HCT116 (cell line): ENCODE measurements at regions not wholly inside any gene's neighbourhood (a gene's known extent, or its start where the extent isn't known, plus 50 kb on each side); places are given as distances from the start of the nearest gene placed in this dataset.

Experiments used
- ATAC-seq: fragments of 200-7000 bp; cut with Tn5 transposase; 2 replicates; pipeline ENCODE4 v1.9.1; 2020; ENCODE audit warnings: mild to moderate bottlenecking, moderate library complexity
- BruUV-seq: library from RNA; stranded (reverse); fragments of 400-500 nt; replicated peaks from 2 replicates; lab custom pipeline; 2021; lab: Mats Ljungman, UMichigan
- CTCF ChIA-PET: fragments of 300-600 bp; sonication (Branson Sonifier 250); formaldehyde crosslinking; loops from one replicate; lab custom pipeline; 2021; ENCODE audit warnings: antibody characterized with exemption; lab: Charles Lee
- POLR2A ChIA-PET: fragments of 300-600, 350-600 bp; sonication (Branson Sonifier 250); formaldehyde crosslinking; loops from one replicate; lab custom pipeline; 2021; ENCODE audit warnings: antibody characterized with exemption; lab: Charles Lee
- RAD21 ChIA-PET, 2 experiments: fragments of 300-600 bp; sonication (Branson Sonifier 250); formaldehyde crosslinking; loops; one replicate each; lab custom pipeline; 2023; ENCODE audit warnings: low total read pairs in 2 of 2; ENCODE audit not compliant: uncharacterized antibody in 2 of 2, unreplicated experiment in 2 of 2, low non-redundant PET in 1 of 2; lab: Charles Lee
- DNase-seq: peaks from one replicate; pipeline ENCODE4 v3.0.0-alpha.2; 2010; ENCODE audit warnings: low read depth, low spot score
- H2AFZ ChIP-seq: fragments of 200-600 bp; shearing (Covaris generic), sonication (generic); 2 replicates; pipeline ENCODE4 v1.6.1; 2017; ENCODE audit warnings: low read depth, mixed run types, mixed read lengths, antibody characterized with exemption, low read length; ENCODE audit not compliant: poor library complexity, severe bottlenecking
- H3K27ac ChIP-seq: 2 replicates; pipeline ENCODE4 v1.5.1; 2012; ENCODE audit warnings: low read depth, low read length
- H3K27me3 ChIP-seq: fragments of 200-600 bp; sonication (generic); 2 replicates; pipeline ENCODE4 v1.6.1; 2016; ENCODE audit warnings: mixed run types, low read length, mixed read lengths; ENCODE audit not compliant: insufficient read depth
- H3K36me3 ChIP-seq, 2 experiments: fragments of 200-500 bp in 1 of 2; fragments of 200-600 bp in 1 of 2; sonication (Bioruptor generic) in 1 of 2; sonication (generic) in 1 of 2; 2 replicates each; pipeline versions ENCODE4 v1.5.1 to v1.6.1; 2014 to 2016; ENCODE audit warnings: low read length in 2 of 2, inconsistent platforms in 1 of 2, mixed read lengths in 1 of 2, mixed run types in 1 of 2; ENCODE audit not compliant: insufficient read depth in 2 of 2, control insufficient read depth in 1 of 2
- H3K4me1 ChIP-seq, 2 experiments: fragments of 200-600 bp in 1 of 2; sonication (generic) in 1 of 2; 2 replicates each; pipeline versions ENCODE4 v1.5.1 to v1.6.1; 2012 to 2017; ENCODE audit warnings: low read length in 2 of 2, inconsistent platforms in 1 of 2, mild to moderate bottlenecking in 1 of 2, mixed read lengths in 1 of 2, mixed run types in 1 of 2, moderate library complexity in 1 of 2; ENCODE audit not compliant: insufficient read depth in 2 of 2, control insufficient read depth in 1 of 2
- H3K4me2 ChIP-seq: fragments of 200-600 bp; sonication (generic); 2 replicates; pipeline ENCODE4 v1.6.1; 2017; ENCODE audit warnings: mixed run types, low read length, mixed read lengths
- H3K4me3 ChIP-seq, 2 experiments: fragments of 200-600 bp in 1 of 2; sonication (generic) in 1 of 2; replicated peaks in 1 of 2; 2 replicates each; pipeline ENCODE4 v1.5.1; 2011 to 2016; ENCODE audit warnings: low read length in 2 of 2, control low read depth in 1 of 2, low read depth in 1 of 2, mild to moderate bottlenecking in 1 of 2, mixed read lengths in 1 of 2, mixed run types in 1 of 2
- H3K79me2 ChIP-seq: fragments of 200-600 bp; sonication (generic); 2 replicates; pipeline ENCODE4 v1.6.1; 2017; ENCODE audit warnings: mild to moderate bottlenecking, mixed run types, low read length, moderate library complexity, mixed read lengths; ENCODE audit not compliant: insufficient read depth
- H3K9ac ChIP-seq: fragments of 200-600 bp; sonication (generic); 2 replicates; pipeline ENCODE4 v1.6.1; 2016; ENCODE audit warnings: low read length, mixed read lengths
- H3K9me2 ChIP-seq: fragments of 200-600 bp; sonication (generic), shearing (Covaris generic); 2 replicates; pipeline ENCODE4 v1.6.1; 2017; ENCODE audit warnings: mixed run types, mild to moderate bottlenecking, moderate library complexity; ENCODE audit not compliant: insufficient read depth
- H3K9me3 ChIP-seq, 2 experiments: fragments of 200-500 bp in 1 of 2; fragments of 200-600 bp in 1 of 2; sonication (Bioruptor generic) in 1 of 2; sonication (generic) in 1 of 2; 2 replicates each; pipeline ENCODE4 v1.6.1; 2014 to 2017; ENCODE audit warnings: low read length in 2 of 2, mixed read lengths in 2 of 2, inconsistent platforms in 1 of 2, low read depth in 1 of 2, mild to moderate bottlenecking in 1 of 2, mixed run types in 1 of 2, moderate library complexity in 1 of 2; ENCODE audit not compliant: control insufficient read depth in 1 of 2, insufficient read depth in 1 of 2
- H4K20me1 ChIP-seq: fragments of 200-600 bp; sonication (generic), shearing (Covaris generic); 2 replicates; pipeline ENCODE4 v1.6.1; 2017; ENCODE audit warnings: mixed run types, mild to moderate bottlenecking, moderate library complexity; ENCODE audit not compliant: insufficient read depth
- CBX3 ChIP-seq: IDR thresholded peaks from 2 replicates; pipeline ENCODE4 v1.6.1; 2012; ENCODE audit warnings: low read depth
- CEBPB ChIP-seq: IDR thresholded peaks from 2 replicates; pipeline ENCODE4 v1.6.1; 2012; ENCODE audit warnings: low read depth
- CTCF ChIP-seq, 3 experiments: fragments of 200-600 bp in 1 of 3; sonication (generic) in 1 of 3; IDR thresholded peaks in 2 of 3; conservative IDR thresholded peaks in 1 of 3; 2 replicates each; pipeline ENCODE4 v1.5.1; 2012 to 2017; ENCODE audit warnings: low read depth in 2 of 3, low read length in 2 of 3, antibody characterized with exemption in 1 of 3, borderline replicate concordance in 1 of 3, control low read depth in 1 of 3, mild to moderate bottlenecking in 1 of 3, mixed read lengths in 1 of 3, mixed run types in 1 of 3, moderate library complexity in 1 of 3; ENCODE audit not compliant: insufficient read depth in 1 of 3
- EGR1 ChIP-seq: IDR thresholded peaks from 2 replicates; pipeline ENCODE4 v1.6.1; 2012; ENCODE audit warnings: low read depth
- EZH2 ChIP-seq: fragments of 200-600 bp; sonication (generic); IDR thresholded peaks from 2 replicates; pipeline ENCODE4 v1.6.1; 2017; ENCODE audit warnings: antibody characterized with exemption, mixed run types
- FOSL1 ChIP-seq: IDR thresholded peaks from 2 replicates; pipeline ENCODE4 v1.6.1; 2012; ENCODE audit warnings: low read depth
- MAX ChIP-seq: IDR thresholded peaks from 2 replicates; pipeline ENCODE4 v1.6.1; 2012
- POLR2A ChIP-seq: IDR thresholded peaks from 2 replicates; pipeline ENCODE4 v1.7.0; 2011; ENCODE audit warnings: borderline replicate concordance; ENCODE audit not compliant: insufficient read depth, insufficient read length; ENCODE audit errors: extremely low read depth
- REST ChIP-seq: IDR thresholded peaks from 2 replicates; pipeline ENCODE4 v1.6.1; 2012; ENCODE audit warnings: low read depth
- SRF ChIP-seq: IDR thresholded peaks from 2 replicates; pipeline ENCODE4 v1.6.1; 2012; ENCODE audit warnings: low read depth
- TCF7L2 ChIP-seq: IDR thresholded peaks from 2 replicates; pipeline ENCODE4 v1.7.0; 2011; ENCODE audit warnings: borderline replicate concordance, inconsistent platforms; ENCODE audit not compliant: insufficient read depth, insufficient read length; ENCODE audit errors: extremely low read depth
- ZBTB33 ChIP-seq: IDR thresholded peaks from 2 replicates; pipeline ENCODE4 v1.6.1; 2011; ENCODE audit warnings: mild to moderate bottlenecking, low read length, moderate library complexity; ENCODE audit not compliant: insufficient replicate concordance; ENCODE audit errors: extremely low read depth
- intact Hi-C: fragments of 100-400 bp; cut with micrococcal nuclease; formaldehyde crosslinking; loops from 2 replicates; pipeline ENCODE4 v1.10.0; 2022

GRCh38 chr14:66092748-66093147, 393.4 kb upstream of the CCDC196 start (continued):
- TF ChIP-seq REST (no peak), CTCF (IDR thresholded peaks at IDR 0.05 in 2 of 3, conservative IDR thresholded peaks at IDR 0.05 in 1 of 3; ENCODE audit: borderline replicate concordance in 1 of 3, insufficient read depth in 1 of 3, low read depth in 2 of 3, low read length in 2 of 3) (no peak), POLR2A (no peak), CBX3 (no peak), EGR1 (no peak), SRF (no peak), CEBPB (no peak)
- TF ChIP-seq, all 23 proteins: peak for 0

GRCh38 chr14:66094001-66094727, 392.0 kb upstream of the CCDC196 start:
- Histone ChIP-seq H3K4me1 (no peaks in the 10 kb centered on the region), H3K9me2 (no peaks in the 10 kb centered on the region), H3K4me3 (no peak overlapping the region), H3K4me2 (no peak overlapping the region), H3K9me3 (no peaks in the 10 kb centered on the region), H3K9ac (no peak overlapping the region), H3K36me3 (no peaks in the 10 kb centered on the region), H3K79me2 (no peaks in the 10 kb centered on the region), H3K27ac (no peak overlapping the region), H4K20me1 (no peaks in the 10 kb centered on the region), H2AFZ (no peak overlapping the region), H3K27me3 (peaks cover 3% of the 10 kb centered on the region; the same call in 1 of the 2 replicates)
- no peak for ATAC-seq
- ChIA-PET POLR2A (no interaction called here), RAD21 (no interaction called here), CTCF (no interaction called here)
- intact Hi-C loops, result no loop called here
- BruUV-seq, result no TSS peak
- DNase-seq, result no peak
- TF ChIP-seq CEBPB, result no peak
- TF ChIP-seq MAX, result no peak
- no peak for TF ChIP-seq FOSL1
- no peak for TF ChIP-seq ZBTB33
- no peak for TF ChIP-seq TCF7L2
- TF ChIP-seq REST, result no peak
- no peak for TF ChIP-seq EZH2
